ENCODE measurements at regions not wholly inside any gene's neighbourhood (a gene's known extent, or its start where the extent isn't known, plus 50 kb on each side); places are given as distances from the start of the nearest gene placed in this dataset.
"Not testable (repeated sequence)": the region's sequence is repeated elsewhere in the genome, so short reads cannot be mapped to it uniquely, and the experiment has no call there.

DNA sequence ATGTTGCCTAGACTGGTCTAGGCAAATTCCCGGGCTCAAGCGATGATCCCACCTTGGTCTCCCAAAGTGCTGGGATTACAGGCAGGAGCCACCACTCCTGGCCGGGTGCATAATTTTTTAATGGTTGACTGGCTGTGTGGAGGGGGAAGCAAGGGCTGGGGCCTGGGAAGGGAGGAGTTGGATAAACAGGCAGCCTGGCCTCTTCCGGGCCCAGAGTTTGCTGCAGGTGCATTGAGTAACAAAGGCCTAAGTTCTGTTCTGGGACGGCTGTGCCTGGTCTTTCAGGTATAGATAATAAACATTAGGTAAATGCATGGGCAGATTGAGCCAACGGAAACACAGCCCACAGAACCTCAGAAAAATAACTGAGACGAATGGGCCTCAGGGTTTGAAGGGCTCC lies 191.3 kb upstream of the TBX3 start:
- no peak for DNase-seq

- DNase-seq, result no peak
These were observed 189.7 kb upstream of the TBX3 start for GRCh38 chr12:114873656-114874055.

DNA sequence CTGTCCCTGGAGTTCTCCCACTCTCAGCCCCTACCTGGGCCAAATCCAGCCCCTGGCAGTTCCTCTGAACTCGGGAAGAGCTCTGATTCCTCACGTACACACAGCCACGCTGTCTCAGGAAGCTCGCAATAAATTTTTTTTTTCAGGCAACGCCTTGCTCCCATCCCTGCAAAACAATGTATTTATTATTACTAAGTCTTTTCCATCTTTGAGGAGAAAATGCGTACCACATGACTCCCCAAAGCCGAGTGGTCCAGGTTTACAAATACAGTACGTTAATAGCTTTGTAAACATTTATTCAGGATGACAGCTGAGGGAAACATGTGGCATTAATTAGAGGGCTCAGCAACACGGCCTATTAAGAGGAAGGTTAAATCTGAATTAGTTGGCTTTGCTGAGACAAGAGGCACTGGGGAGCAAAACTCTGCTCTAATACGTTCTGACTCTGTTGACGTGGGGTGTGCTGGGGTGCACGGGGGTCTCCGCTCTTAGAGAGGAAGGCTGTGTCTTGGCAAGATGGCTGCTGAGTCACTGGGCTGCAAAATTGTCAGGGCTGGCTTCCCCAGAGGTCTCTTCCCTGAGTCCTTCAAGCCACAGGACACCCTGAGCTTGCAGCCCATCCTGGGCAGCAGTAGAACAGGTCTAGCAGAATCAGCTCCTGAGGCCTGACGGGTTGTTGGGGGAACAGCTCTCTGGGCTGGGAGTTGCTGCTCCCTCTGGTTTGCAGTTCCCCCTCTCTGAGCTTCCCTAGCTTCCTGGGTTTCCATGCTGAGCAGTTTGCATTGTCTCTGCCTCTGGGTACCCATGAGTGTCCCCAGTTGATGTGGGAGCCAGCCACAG lies 185.2 kb upstream of the TBX3 start:
- DNase-seq, result peak; percentile 83

GRCh38 chr12:114866331-114866730 lies 182.4 kb upstream of the TBX3 start:
- DNase-seq, result no peak

- no peak for DNase-seq
These were observed 181.0 kb upstream of the TBX3 start for GRCh38 chr12:114864837-114865551.

DNA sequence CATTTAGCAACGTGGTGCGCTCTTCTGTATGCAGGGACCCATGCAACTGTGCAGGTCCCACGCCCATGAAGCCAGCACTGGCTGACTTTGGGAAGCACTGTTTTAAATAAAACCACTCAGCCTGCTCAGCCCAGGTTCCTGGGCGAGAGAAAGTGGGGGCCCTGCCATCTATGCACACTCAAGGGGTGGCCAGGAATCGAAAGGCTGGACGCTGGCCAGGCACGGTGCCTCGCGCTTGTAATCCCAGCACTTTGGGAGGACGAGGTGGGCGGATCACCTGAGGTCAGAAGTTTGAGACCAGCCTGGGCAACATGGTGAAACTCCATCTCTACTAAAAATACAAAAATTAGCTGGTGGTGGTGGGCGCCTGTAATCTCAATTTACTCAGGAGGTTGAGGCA lies 179.9 kb upstream of the TBX3 start:
- no peak for DNase-seq

DNA sequence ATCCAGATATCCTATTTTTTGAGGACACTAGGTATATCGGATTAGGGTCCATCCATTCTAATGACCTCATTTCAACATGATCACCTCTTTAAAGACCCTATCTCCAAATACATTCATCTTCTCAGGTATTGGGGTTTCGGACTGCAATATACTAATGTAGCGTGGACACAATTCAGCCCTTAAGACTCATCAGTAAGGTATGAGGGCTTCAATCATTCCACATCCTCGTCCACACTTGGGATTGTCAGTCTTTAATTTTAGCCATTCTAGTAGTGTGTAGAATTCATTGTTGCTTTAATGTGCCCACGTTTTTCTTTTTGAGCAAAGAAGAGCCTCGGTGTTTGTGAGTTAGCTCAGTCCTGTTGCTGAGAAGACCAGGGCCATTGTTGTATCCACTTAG lies 177.0 kb upstream of the TBX3 start:
- no peak for DNase-seq

- no peak for DNase-seq
These were observed 174.6 kb upstream of the TBX3 start for GRCh38 chr12:114858388-114859146.

GRCh38 chr12:114855678-114856077 lies 171.7 kb upstream of the TBX3 start:
- DNase-seq, result no peak

GRCh38 chr12:114852976-114853529 lies 169.1 kb upstream of the TBX3 start:
- DNase-seq, result no peak

GRCh38 chr12:114851981-114852380 lies 168.0 kb upstream of the TBX3 start:
- DNase-seq, result no peak

GRCh38 chr12:114850661-114851275 lies 166.8 kb upstream of the TBX3 start:
- no peak for DNase-seq

- no peak for DNase-seq
These were observed 164.7 kb upstream of the TBX3 start for GRCh38 chr12:114848666-114849065.

- no peak for DNase-seq
These were observed 163.6 kb upstream of the TBX3 start for GRCh38 chr12:114847441-114848035.

DNA sequence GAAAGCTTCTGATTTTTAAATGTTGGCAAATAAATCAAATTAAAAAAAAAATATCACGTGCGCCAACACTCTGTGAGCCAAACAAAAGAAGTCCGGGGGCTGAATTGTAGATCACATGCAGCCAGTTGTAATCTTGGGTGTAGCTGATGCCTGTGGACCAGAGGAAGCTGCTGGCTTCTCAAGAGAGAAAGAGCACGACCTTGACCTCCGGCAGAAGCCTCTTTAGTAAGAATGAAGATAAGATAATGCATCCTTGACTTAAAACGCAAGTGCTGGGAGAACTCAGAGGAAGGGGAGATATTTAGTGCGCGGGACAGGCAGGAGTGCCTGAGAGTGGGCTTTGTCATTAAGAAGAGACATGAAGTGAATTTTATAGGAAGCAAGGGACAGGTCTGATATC lies 162.8 kb upstream of the TBX3 start:
- no peak for DNase-seq

- peak; percentile 97 for DNase-seq
These were observed 157.7 kb upstream of the TBX3 start for GRCh38 chr12:114841557-114842251.

GRCh38 chr12:114838480-114838879 lies 154.5 kb upstream of the TBX3 start:
- no peak for DNase-seq

- no peak for DNase-seq
These were observed 152.6 kb upstream of the TBX3 start for GRCh38 chr12:114836609-114837008.

DNA sequence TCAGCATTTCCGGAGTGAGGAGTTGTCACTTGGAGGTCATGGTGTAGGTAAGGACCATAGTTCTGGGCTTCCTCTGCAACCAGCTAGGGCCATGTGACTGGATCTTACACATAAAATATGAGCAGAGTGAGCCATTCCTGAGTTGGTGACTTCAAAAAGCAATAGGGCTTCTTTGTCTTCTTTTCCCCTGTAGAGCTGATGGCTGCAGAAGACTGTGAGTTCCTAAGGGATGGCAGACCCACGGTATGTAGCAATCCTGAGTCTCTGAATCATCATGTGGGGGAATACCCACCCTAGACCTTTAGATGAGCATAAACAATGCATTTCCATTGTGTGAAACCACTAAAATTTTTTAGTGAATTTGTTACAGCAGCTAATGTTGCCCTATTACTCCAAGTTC lies 151.1 kb upstream of the TBX3 start:
- DNase-seq, result no peak

GRCh38 chr12:114834621-114835020 lies 150.6 kb upstream of the TBX3 start:
- DNase-seq, result peak; percentile 95

DNA sequence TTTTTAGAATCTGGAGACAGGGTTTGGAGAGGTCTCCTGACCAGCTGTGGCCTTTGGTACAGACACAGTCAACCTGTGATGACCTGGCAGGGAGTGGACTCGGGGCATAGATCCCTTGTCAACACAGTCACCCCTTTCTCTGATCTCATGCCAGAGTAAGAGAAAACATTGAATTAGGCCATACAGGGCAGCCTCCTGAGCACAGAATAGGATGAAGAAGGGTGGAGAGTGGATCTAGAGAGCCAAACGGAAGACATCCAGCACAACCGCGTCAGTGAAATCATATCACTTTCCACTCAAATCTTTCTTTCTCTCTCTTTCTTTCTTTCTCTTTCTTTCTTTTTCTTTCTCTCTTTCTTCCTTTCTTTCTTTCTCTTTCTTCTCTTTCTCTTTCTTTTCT lies 145.9 kb upstream of the TBX3 start:
- DNase-seq, result no peak

DNA sequence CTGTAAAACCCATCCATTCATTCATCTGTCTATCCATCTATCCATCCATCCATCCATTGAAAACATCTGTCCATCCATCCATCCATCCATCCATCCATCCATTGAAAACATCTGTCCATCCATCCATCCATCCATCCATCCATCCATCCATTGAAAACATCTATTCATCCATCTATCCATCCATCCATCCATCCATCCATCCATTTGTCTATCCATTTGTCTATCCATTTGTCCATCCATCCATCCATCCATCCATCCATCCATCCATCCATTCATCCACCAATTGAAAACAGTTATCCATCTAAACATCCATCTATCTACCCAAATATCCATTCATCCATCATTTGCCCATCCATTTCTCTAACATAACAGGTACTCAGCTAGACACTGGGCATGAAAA lies 145.3 kb upstream of the TBX3 start:
- DNase-seq, result not testable (repeated sequence)
